Fibroblast of lung (primary cell): ENCODE measurements at regions not wholly inside any gene's neighbourhood (a gene's known extent, or its start where the extent isn't known, plus 50 kb on each side); places are given as distances from the start of the nearest gene placed in this dataset.

Experiments used
- DNase-seq, 2 donors: peaks; one replicate each; pipeline versions ENCODE4 v3.0.0 to v3.0.0-alpha.2; 2010; ENCODE audit warnings: low read depth in 2 of 2
- H2AFZ ChIP-seq: 2 replicates; pipeline ENCODE4 v1.5.1; 2012; ENCODE audit warnings: low read length, control low read depth, inconsistent platforms
- H3K27ac ChIP-seq: 2 replicates; pipeline ENCODE4 v1.5.1; 2011; ENCODE audit warnings: low read length, control low read depth; ENCODE audit not compliant: insufficient read depth
- H3K27me3 ChIP-seq: 2 replicates; pipeline ENCODE4 v1.5.1; 2011; ENCODE audit warnings: mild to moderate bottlenecking, low read length; ENCODE audit not compliant: control insufficient read depth, insufficient read depth
- H3K36me3 ChIP-seq: 2 replicates; pipeline ENCODE4 v1.5.1; 2011; ENCODE audit warnings: low read length; ENCODE audit not compliant: control insufficient read depth, insufficient read depth
- H3K4me1 ChIP-seq: 2 replicates; pipeline ENCODE4 v1.5.1; 2011; ENCODE audit warnings: low read length; ENCODE audit not compliant: control insufficient read depth, insufficient read depth; ENCODE audit errors: extremely low read depth
- H3K4me2 ChIP-seq: 2 replicates; pipeline ENCODE4 v1.5.1; 2011; ENCODE audit warnings: low read length, control low read depth; ENCODE audit not compliant: insufficient read depth; ENCODE audit errors: extremely low read depth
- H3K4me3 ChIP-seq, 4 experiments: fragments of 200-600 bp in 1 of 4; sonication (generic) in 1 of 4; replicated peaks in 1 of 4; 2 replicates each; pipeline ENCODE4 v1.5.1; 2011 to 2016; ENCODE audit warnings: low read length in 4 of 4, low read depth in 3 of 4, mild to moderate bottlenecking in 3 of 4, control low read depth in 2 of 4, inconsistent platforms in 1 of 4, mixed read lengths in 1 of 4; ENCODE audit not compliant: insufficient read depth in 1 of 4; ENCODE audit errors: control extremely low read depth in 1 of 4
- H3K79me2 ChIP-seq: 2 replicates; pipeline ENCODE4 v1.5.1; 2012; ENCODE audit warnings: mild to moderate bottlenecking, low read length, inconsistent platforms; ENCODE audit not compliant: control insufficient read depth, insufficient read depth
- H3K9ac ChIP-seq: 2 replicates; pipeline ENCODE4 v1.5.1; 2011; ENCODE audit warnings: mild to moderate bottlenecking, low read length, control low read depth; ENCODE audit not compliant: insufficient read depth
- H3K9me3 ChIP-seq: 2 replicates; pipeline ENCODE4 v1.5.1; 2012; ENCODE audit warnings: low read depth, low read length; ENCODE audit not compliant: control insufficient read depth, insufficient read depth
- H4K20me1 ChIP-seq: 2 replicates; pipeline ENCODE4 v1.5.1; 2011; ENCODE audit warnings: low read length; ENCODE audit not compliant: control insufficient read depth, insufficient read depth; ENCODE audit errors: extremely low read depth
- CTCF ChIP-seq, 2 donors: IDR thresholded peaks in 1 of 2; conservative IDR thresholded peaks in 1 of 2; 1 replicate in 1 of 2; 2 replicates in 1 of 2; pipeline ENCODE4 v1.5.1; 2011 to 2012; ENCODE audit warnings: low read length in 2 of 2, control low read depth in 1 of 2, inconsistent platforms in 1 of 2, low read depth in 1 of 2, mild to moderate bottlenecking in 1 of 2
- EZH2 ChIP-seq: IDR thresholded peaks from 2 replicates; pipeline ENCODE4 v1.5.1; 2012; ENCODE audit warnings: low read length, control low read depth, mild to moderate bottlenecking; ENCODE audit errors: missing control alignments

- no peak overlapping the region for H3K4me3 ChIP-seq
- no peak overlapping the region for H3K4me2 ChIP-seq
- H3K9ac ChIP-seq, result no peak overlapping the region
- H3K4me1 ChIP-seq, result no peaks in the 10 kb centered on the region
- peak; percentile 87 to 88 for DNase-seq
- no peak overlapping the region for H2AFZ ChIP-seq
- H3K9me3 ChIP-seq, result no peaks in the 10 kb centered on the region
- H3K36me3 ChIP-seq, result no peaks in the 10 kb centered on the region
- no peak overlapping the region for H3K27ac ChIP-seq
- TF ChIP-seq EZH2 (no peak), CTCF (conservative IDR thresholded peaks at IDR 0.05 in 1 of 2, IDR thresholded peaks at IDR 0.05 in 1 of 2; ENCODE audit: low read depth in 1 of 2, low read length in 2 of 2) (no peak)
- H3K27me3 ChIP-seq, result no peaks in the 10 kb centered on the region
- no peaks in the 10 kb centered on the region for H4K20me1 ChIP-seq
- no peaks in the 10 kb centered on the region for H3K79me2 ChIP-seq
These were observed 532.2 kb downstream of the MATN1 start for GRCh38 chr1:30191154-30191702.

GRCh38 chr1:30190511-30191153 is 532.8 kb downstream of the MATN1 start:
- Histone ChIP-seq H3K4me1 (no peaks in the 10 kb centered on the region), H3K4me3 (no peak overlapping the region), H3K27ac (no peak overlapping the region), H3K79me2 (no peaks in the 10 kb centered on the region), H3K9ac (no peak overlapping the region), H3K36me3 (no peaks in the 10 kb centered on the region), H3K27me3 (no peaks in the 10 kb centered on the region), H2AFZ (no peak overlapping the region), H3K9me3 (no peaks in the 10 kb centered on the region), H3K4me2 (no peak overlapping the region), H4K20me1 (no peaks in the 10 kb centered on the region)
- no peak for DNase-seq
- TF ChIP-seq EZH2 (no peak), CTCF (conservative IDR thresholded peaks at IDR 0.05 in 1 of 2, IDR thresholded peaks at IDR 0.05 in 1 of 2; ENCODE audit: low read depth in 1 of 2, low read length in 2 of 2) (no peak)

- TF ChIP-seq EZH2 (no peak), CTCF (conservative IDR thresholded peaks at IDR 0.05 in 1 of 2, IDR thresholded peaks at IDR 0.05 in 1 of 2; ENCODE audit: low read depth in 1 of 2, low read length in 2 of 2) (no peak)
- H3K4me2 ChIP-seq, result no peak overlapping the region
- H3K4me3 ChIP-seq, result no peak overlapping the region
- H3K27ac ChIP-seq, result no peak overlapping the region
- H3K36me3 ChIP-seq, result no peaks in the 10 kb centered on the region
- no peak for DNase-seq
- no peak overlapping the region for H3K9ac ChIP-seq
- H3K9me3 ChIP-seq, result no peaks in the 10 kb centered on the region
- no peaks in the 10 kb centered on the region for H4K20me1 ChIP-seq
- H2AFZ ChIP-seq, result no peak overlapping the region
- H3K79me2 ChIP-seq, result no peaks in the 10 kb centered on the region
- no peaks in the 10 kb centered on the region for H3K4me1 ChIP-seq
- no peaks in the 10 kb centered on the region for H3K27me3 ChIP-seq
These were observed 533.4 kb downstream of the MATN1 start for GRCh38 chr1:30189818-30190500.
